OCI-LY1 (cell line): ENCODE measurements at regions not wholly inside any gene's neighbourhood (a gene's known extent, or its start where the extent isn't known, plus 50 kb on each side); places are given as distances from the start of the nearest gene placed in this dataset.

Experiments
- EZH2 ChIP-seq: fragments of 200-600 bp; sonication (generic), shearing (Covaris generic); IDR thresholded peaks from 2 replicates; pipeline ENCODE4 v1.8.0; 2017; ENCODE audit warnings: borderline replicate concordance, mixed run types, mild to moderate bottlenecking, antibody characterized with exemption, low read length, moderate library complexity, mixed read lengths
- TF ChIP-seq, protein P1 (sequence below): fragments of 200-600 bp; sonication (generic), shearing (Covaris generic); IDR thresholded peaks from 2 replicates; pipeline ENCODE4 v1.5.1; 2017; ENCODE audit warnings: mild to moderate bottlenecking, antibody characterized with exemption, low read length, moderate library complexity, mixed read lengths

DNA sequence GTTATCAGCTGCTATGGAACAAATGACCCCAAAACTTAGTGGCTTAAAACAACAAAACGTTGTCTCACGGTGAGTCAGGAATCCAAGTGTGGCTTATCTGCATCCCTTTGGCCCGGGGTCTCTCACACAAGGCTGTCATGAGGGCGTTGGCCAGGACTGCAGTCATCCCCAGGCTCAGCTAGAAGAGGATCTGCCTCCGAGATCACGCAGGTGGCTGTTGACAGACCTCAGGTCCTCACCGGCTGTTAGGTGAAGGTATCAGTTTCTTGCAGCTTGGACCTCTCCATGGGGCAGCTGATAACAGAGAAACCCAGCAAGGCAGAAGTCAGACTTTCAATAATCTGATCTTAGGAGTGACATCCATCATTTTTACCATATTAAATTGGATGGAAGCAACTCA, 52.7 kb upstream of the SYT6 start:
- TF ChIP-seq, protein P1, sequence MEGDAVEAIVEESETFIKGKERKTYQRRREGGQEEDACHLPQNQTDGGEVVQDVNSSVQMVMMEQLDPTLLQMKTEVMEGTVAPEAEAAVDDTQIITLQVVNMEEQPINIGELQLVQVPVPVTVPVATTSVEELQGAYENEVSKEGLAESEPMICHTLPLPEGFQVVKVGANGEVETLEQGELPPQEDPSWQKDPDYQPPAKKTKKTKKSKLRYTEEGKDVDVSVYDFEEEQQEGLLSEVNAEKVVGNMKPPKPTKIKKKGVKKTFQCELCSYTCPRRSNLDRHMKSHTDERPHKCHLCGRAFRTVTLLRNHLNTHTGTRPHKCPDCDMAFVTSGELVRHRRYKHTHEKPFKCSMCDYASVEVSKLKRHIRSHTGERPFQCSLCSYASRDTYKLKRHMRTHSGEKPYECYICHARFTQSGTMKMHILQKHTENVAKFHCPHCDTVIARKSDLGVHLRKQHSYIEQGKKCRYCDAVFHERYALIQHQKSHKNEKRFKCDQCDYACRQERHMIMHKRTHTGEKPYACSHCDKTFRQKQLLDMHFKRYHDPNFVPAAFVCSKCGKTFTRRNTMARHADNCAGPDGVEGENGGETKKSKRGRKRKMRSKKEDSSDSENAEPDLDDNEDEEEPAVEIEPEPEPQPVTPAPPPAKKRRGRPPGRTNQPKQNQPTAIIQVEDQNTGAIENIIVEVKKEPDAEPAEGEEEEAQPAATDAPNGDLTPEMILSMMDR: no peak
- no peak for TF ChIP-seq EZH2
